ENCODE measurements at regions not wholly inside any gene's neighbourhood (a gene's known extent, or its start where the extent isn't known, plus 50 kb on each side); places are given as distances from the start of the nearest gene placed in this dataset.

DNA sequence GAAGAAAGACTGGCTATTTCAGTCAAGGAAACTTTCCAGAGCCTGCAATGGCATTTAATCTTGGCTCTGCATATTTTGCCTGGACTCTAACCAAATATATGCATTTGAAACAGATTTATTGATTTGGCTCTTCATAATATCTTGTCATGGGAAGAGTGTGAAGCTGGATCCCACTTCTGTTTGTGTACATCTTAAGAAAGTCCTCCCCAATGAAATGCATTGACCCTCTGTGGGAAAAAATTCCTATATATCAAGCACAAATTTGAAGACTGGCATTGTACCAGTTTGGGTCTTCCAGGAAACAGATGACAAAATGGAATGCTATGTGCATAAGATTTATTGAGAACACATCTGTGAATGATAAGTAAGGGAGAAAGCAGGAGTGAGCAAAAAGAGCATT lies 897.3 kb upstream of the TENM3 start:
- DNase-seq (ENCODE audit: low read depth in 1 of 2, low spot score in 1 of 2): no peak

DNA sequence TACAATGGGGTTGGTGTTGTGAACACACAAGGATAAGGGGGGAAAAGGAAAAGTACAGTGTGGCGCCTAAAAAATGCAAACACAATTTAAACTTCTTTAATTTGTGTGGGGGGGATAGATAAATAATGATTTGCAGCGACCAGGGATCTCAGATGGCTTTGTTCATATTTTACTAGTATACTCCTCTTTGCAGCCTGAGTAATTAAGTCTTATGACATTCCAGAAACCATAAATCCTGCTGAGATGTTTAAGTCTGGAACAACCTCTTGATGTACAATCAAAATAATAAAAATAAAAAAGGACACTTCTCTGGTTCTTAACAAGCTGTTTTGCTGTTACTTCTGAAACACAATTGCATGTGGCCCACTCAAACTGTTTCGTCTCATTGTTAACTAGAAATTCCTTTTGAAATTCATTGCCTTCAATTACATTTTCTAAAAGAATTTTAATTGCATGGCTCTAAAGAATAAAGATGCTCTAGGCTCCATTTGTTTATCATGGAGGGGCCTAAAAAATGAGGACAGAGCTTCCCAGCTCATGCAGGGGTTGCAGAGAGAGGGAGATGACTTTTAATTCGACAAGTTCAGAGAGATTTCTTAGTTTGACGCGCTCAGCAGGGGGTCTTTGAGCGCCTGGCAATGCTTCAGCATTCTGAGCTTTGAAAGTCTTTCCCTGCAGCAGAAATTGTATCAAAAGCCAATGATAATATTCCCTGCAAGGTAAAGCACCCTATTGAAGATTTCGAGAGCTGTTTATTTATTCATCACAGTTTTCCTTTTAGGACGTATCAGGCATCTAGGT lies 892.4 kb upstream of the TENM3 start:
- DNase-seq (ENCODE audit: low read depth in 1 of 2, low spot score in 1 of 2): no peak

- no peak for DNase-seq (ENCODE audit: low read depth in 1 of 2, low spot score in 1 of 2)
Measured at GRCh38 chr4:181364504-181364903, 878.7 kb upstream of the TENM3 start.

GRCh38 chr4:181365671-181366070 lies 877.5 kb upstream of the TENM3 start:
- DNase-seq (ENCODE audit: low read depth in 1 of 2, low spot score in 1 of 2): no peak

- no peak for DNase-seq (ENCODE audit: low read depth in 1 of 2, low spot score in 1 of 2)
Measured at GRCh38 chr4:181372014-181372413, 871.2 kb upstream of the TENM3 start.

DNA sequence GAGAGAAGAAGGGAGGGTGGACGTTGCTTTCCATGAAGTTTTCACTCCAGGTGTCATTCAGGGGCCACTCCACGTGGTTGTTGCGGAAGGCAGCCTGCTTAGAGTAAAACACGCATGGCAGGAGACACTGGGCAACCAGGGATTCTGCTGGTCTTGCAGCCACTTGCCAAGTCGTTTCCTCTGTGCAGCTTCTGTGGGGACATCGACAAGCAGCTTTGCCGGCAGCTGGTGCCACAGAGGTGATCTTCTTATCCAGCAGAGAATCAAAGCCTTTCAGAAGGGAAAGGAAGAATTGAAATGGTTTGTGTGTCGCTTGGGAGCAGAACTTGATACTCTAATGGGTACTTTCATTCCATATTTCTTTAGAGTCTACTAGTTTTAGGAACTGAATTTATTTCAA lies 867.1 kb upstream of the TENM3 start:
- DNase-seq (ENCODE audit: low read depth in 1 of 2, low spot score in 1 of 2): no peak

DNA sequence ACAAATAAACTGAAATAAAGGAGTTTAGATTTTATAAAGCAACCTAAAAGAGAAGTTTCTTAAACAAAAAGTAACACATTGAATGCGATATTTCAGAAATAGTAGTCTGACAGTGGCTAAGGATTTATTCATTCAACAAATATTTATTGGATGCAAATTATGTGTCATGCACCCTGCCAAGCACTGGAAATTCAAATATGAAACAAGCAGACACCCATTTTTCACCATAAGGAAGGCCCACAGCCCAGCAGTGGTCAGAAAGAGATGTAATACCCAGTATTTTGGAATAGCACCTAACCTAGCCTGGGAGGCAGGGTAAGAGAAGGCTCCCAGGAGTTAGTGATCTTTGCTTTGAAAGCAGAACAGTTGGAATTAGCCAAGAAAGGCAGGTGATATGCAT lies 855.1 kb upstream of the TENM3 start:
- no peak for DNase-seq (ENCODE audit: low read depth in 1 of 2, low spot score in 1 of 2)

DNA sequence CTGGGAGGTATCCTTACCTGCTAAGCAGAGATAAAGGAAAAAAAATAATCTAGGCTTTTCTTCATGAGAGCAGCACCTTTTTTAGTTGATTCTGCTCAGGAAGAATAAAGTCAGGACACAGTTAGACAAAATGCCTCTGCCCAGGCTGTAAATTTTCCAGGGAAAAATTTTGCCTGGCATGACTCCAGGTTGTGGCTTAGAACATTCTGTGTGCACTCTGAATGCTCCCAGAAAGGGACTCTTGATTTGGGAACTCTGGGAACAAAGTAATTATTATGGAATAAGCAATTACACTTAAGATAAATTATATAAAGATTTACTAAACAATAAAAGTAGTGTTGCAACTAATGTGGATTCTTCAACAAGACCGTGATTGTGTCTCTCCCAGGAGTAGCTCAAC lies 826.2 kb upstream of the TENM3 start:
- no peak for DNase-seq (ENCODE audit: low read depth in 1 of 2, low spot score in 1 of 2)

DNA sequence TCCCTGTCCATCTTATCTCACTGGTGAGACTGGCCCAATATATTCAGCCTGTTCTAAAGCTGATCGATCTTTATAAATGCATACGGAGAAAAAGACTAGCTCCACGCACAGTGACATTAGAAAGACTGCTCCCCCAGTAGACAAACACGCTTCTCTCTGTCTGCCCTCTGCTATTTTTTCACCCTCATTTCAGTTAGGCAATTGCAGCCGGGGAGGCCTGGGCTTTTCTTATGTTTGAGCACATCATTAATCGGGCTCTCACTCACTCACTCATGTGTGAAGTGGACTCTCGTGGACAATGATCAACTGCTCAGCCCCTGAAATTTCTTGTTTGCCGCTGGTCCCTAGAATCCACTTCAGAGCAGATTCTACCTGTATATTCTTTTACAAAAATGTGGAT lies 824.7 kb upstream of the TENM3 start:
- no peak for DNase-seq (ENCODE audit: low read depth in 1 of 2, low spot score in 1 of 2)

GRCh38 chr4:181420950-181421349 lies 822.3 kb upstream of the TENM3 start:
- DNase-seq (ENCODE audit: low read depth in 1 of 2, low spot score in 1 of 2): no peak

DNA sequence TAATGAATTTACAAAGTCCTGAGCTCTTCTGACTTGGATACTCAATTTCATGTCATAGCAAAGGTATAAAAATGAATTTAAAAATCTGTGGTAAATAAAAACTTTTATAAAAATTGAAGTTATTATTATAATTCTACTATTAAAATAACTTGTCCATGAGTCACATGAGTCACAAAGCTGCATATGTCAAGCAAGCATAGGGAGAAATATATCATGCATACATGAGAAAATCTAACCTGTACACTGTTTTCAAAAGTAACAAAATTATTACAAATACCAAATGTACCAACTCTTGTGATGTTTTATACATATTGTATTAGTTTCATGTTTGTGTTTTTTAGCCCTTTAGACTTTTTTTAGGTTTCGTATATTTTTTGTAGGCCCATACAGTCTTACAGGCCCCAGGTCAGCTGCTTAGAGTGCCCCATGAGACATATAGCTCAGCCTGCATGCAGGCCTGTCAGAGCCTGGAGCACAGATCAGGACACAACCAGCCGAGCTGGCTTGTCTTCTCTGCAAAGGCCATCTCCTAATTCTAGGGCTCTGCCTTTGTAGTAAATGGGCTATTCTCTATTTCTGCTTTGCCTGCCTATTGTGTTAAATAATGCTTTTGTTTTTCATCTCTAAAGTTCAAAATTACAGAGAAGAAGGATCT lies 818.7 kb upstream of the TENM3 start:
- DNase-seq (ENCODE audit: low read depth in 1 of 2, low spot score in 1 of 2): no peak

GRCh38 chr4:181427076-181427475 lies 816.1 kb upstream of the TENM3 start:
- no peak for DNase-seq (ENCODE audit: low read depth in 1 of 2, low spot score in 1 of 2)

- no peak for DNase-seq (ENCODE audit: low read depth in 1 of 2, low spot score in 1 of 2)
Measured at GRCh38 chr4:181431006-181431405, 812.2 kb upstream of the TENM3 start.

DNA sequence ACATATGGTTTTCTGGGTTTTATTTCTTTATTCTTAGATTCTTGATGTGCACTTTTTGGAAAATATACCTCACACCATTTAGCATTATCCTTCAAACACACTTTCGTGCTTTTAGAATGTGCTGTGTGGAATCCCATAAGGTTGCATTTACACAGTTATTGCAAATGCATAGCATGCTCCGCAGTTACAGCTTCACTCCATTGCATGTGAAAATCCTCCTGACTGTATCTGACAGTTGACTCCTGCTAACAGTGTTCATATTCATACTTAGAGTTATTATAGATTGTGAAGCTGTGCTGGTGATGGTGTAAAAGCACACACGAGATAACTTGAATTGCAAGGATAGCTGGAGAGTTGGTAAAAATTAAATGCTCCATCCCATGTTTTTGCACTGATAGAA lies 811.5 kb upstream of the TENM3 start:
- no peak for DNase-seq (ENCODE audit: low read depth in 1 of 2, low spot score in 1 of 2)

- DNase-seq (ENCODE audit: low read depth in 1 of 2, low spot score in 1 of 2): no peak
Measured at GRCh38 chr4:181432335-181432734, 810.9 kb upstream of the TENM3 start.

GRCh38 chr4:181437895-181438294 lies 805.3 kb upstream of the TENM3 start:
- DNase-seq (ENCODE audit: low read depth in 1 of 2, low spot score in 1 of 2): no peak

- DNase-seq (ENCODE audit: low read depth in 1 of 2, low spot score in 1 of 2): no peak
Measured at GRCh38 chr4:181438641-181439040, 804.6 kb upstream of the TENM3 start.

DNA sequence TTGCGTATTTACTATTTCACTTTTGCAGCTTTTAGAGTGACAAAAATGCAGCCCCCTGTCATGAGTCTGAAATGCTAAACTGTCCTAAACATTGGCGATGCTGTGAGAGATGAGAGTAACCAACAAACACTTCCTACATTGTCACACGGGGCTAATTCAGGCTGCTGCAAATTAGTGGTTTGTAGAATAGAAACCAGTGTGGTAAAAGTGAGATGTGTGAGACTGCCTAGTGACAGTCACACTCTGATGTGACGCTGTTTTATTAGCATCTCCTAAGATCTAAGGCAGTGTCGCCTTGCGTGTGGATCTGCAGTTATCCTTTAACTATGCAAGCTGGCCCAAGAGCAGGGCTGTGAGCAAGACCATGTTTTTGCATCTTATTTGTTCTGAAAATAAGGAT lies 800.2 kb upstream of the TENM3 start:
- DNase-seq (ENCODE audit: low read depth in 1 of 2, low spot score in 1 of 2): no peak

- DNase-seq (ENCODE audit: low read depth in 1 of 2, low spot score in 1 of 2): no peak
Measured at GRCh38 chr4:181465826-181466225, 777.4 kb upstream of the TENM3 start.

DNA sequence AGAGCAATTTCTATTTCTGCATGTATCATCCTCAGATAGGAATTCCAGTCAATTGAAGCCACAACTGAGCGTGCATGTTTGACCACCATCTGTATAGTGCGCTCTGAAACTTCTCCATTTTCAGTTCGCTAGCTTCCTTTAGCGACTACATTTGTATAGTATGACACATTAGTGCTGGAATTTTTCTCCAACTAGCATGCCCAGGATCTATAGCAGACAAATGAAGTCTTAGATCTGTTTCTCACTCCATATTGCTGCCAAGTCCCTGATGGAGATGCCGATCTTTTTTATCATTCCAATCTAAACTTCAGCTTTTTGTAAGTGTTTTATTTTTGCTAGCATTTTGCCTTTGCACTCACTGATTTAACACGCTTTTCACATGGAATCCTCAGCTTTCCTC lies 774.8 kb upstream of the TENM3 start:
- no peak for DNase-seq (ENCODE audit: low read depth in 1 of 2, low spot score in 1 of 2)

DNA sequence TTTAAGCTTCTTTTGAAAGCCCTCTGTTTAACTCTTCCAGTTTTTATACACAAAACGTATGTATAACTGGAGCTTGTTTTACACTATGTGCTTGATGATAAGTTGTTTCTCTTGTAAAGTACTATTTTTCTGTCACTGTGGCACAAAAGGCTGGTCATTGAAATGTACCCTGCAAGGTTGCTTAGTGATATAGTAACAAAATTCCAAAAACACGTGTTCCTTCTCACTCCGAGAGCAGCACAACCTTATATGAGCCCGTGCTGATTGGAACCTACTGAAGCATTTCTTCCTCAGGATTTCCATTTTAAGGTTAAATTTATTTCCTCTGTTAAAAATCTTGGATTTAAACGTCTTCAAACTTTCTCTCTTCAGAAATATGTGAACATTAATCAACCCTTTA lies 772.9 kb upstream of the TENM3 start:
- DNase-seq (ENCODE audit: low read depth in 1 of 2, low spot score in 1 of 2): no peak

DNA sequence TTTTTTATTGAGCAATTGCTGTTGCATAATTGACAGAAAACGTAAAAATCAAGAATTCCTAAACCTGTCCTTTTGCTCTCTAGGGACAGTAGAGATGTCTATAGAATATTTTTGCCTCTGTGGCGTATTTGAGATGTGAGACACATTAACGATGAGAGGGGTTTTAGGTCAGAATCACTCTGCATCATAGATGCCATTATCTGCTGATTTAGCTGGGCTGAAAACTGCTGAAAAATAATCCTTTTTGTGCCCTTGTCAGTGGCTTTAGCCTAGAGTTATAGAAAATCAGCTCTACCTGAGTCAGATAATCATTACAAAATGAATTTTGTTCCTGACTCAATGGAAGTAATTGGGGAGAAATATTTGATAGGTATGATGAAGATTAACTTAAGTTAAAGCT lies 767.8 kb upstream of the TENM3 start:
- DNase-seq (ENCODE audit: low read depth in 1 of 2, low spot score in 1 of 2): no peak
